GM18498 (cell line): ENCODE measurements at regions not wholly inside any gene's neighbourhood (a gene's known extent, or its start where the extent isn't known, plus 50 kb on each side); places are given as distances from the start of the nearest gene placed in this dataset.

ENCODE experiments used
- ATAC-seq: cut with Tn5 transposase; IDR thresholded peaks from one replicate; pipeline ENCODE4 v1.9.1; 2021; ENCODE audit warnings: mild to moderate bottlenecking, moderate library complexity; ENCODE audit not compliant: unreplicated experiment

DNA sequence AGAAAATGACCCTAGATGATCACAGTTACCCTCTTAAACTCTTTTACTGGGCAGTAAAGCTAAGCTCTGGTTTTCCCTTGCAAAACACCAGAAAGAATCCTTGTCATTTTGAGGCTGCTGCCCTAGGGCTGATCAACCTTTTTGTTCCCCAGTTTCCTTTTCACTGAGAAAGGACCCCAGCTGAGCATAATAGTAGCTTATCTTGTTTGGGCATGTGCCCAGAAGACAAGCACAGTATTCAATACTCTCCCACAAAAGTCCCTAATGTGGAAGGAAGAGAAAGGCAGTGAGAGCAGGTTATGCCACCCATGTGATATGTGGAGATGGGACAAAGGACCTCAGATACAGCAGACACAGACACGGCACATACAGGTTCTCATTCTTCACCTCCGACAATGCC lies 332.6 kb upstream of the TMPO start:
- ATAC-seq: no peak

DNA sequence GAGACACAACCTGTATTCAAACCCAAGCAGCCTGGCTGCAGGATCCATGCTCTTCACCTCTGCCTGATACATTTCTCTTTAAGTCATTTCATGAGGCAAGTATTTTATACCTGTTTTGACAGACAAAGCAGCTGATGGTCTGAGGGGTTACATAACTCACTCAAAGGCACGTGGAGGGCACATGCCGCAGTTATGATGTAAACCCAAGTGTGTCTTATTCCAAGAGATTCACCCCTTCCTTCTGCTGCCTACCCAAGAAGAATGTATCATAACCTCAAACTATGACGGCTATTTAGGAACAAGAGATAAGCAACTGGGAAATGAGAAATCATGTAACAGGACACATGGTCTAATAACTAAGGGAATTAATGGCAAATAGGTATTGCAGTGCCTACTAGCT lies 329.8 kb upstream of the TMPO start:
- ATAC-seq: no peak

DNA sequence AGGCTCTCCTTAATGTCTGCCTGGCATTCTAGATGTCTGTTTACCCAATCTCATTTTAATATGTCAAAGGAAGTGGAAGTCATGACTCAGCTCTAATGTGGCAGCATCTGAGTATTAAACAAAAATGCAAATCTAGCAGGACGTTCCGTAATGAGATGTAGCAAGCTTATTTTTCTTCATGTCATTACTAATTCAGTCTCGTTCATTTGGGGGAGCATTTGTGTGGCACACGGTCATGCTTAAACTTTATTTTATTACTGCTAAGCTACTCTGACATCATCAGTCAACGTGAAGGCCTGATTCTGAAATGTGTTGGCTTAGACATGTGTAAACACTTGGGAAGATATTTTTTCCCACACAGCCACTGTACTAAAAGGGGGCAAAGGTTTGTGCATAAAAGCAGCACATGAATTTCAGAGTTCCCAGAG lies 326.7 kb upstream of the TMPO start:
- no peak for ATAC-seq

- ATAC-seq: no peak
Observed at GRCh38 chr12:98194591-98194990, 320.8 kb upstream of the TMPO start.

GRCh38 chr12:98198261-98198982 lies 317.0 kb upstream of the TMPO start:
- no peak for ATAC-seq

DNA sequence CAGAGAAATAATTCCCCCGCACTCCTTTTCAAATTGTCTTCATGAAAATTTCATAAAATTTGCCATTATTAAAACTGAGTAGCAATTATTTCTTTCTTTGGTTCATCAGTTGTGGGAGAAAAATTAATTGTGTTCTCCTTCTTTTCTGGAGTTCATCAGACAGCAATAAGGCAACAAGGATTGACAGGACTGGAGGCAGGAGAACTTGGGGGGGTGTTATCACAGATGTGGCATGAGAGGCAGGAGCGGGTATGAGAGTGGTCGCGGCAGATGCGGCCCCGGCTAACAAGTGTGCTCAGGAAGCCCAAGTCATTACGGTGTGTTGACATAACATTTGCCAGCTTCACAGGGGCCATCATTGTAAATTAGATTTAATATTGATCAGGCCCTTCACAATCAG lies 306.6 kb upstream of the TMPO start:
- no peak for ATAC-seq

DNA sequence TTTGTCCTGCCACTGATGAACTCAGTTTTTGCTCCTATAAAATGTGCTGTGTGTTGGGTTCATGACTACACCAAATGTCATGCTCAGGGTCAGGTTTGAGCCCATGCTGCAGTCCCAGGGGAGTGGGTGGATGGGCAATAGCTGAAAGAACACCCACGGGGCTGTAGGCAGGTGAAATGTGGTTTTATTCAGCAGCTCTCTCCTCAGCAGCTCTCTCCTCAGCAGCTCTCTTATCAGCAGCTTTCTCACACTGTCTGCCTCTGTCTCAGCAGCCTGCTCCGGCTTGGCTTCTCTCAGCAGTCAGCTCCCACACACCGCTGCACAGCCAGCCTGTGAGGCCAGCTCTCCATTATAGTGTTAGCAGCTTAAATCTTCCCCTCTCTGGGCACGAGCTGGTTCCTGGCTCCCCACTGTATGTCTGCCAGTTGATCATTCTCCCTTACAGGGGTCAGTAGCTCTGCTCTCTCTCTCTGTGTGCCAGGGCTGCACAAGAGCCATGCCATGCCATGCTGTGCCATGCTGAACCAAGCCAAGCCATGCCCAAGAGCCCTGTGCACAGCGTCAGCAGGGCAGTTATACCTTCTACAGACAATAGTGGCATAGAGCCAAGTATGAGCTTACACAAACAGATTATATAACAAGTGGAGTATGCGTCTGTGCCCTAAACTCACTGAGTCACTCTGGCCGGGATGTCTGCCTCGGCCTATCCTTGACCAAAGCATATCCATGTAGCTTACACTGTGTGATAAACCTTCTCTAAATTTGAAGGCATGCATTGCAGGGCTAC lies 303.3 kb upstream of the TMPO start:
- ATAC-seq: no peak

DNA sequence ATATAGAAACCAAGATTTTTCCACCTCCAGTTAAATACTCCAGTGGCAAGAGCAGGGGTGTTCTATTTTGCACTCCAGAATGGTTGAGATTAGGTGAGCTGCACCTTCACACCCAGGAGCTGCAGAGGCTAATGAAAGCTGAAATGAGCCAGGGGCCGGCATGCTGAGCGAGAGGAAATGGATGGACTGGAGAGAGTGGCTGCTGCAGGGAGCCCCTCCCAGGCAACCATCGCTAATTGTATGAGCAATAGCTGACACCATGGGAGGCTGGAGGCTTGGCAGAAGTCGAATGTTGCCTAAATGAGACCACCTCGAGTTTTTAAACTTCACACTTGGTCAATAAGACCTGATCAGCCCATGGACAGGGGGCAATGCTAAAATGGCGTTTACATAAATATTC lies 301.8 kb upstream of the TMPO start:
- no peak for ATAC-seq

DNA sequence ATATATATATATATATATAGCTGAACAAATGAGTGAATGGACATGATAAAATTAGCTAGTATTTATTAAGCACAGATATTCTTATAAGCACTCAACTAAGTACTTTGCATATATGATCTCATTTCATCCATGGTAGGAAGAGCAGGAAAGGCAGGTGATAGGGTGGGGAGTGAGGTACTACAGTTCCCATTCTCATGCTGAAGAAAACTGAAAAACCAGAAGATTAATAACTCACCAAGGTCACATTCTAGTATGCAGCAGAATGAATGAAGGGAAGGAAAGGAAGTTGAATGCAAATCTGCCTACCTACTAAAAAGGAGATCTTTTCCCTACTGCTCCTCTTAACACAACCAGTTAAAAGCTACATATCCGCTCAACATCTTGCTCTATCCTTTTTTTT lies 298.1 kb upstream of the TMPO start:
- ATAC-seq: no peak

DNA sequence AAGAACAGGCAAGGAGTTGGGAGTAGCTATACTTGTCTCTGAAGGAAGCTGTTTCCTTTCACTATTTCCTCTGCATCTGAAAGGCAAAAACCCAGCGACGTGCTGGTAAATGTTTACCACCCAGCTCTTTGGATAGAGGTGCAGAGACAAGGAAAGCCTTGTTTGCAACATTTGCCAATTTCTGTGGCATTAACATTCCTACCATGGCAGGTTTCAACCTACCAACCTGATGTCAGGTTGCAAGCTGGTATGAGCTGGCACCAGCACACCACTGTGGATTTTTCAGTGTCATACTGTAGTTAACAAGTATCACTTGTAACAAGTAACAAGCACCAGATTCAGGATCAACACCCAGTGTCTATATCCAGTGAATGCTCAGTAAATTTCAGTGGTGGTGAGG lies 294.8 kb upstream of the TMPO start:
- no peak for ATAC-seq

DNA sequence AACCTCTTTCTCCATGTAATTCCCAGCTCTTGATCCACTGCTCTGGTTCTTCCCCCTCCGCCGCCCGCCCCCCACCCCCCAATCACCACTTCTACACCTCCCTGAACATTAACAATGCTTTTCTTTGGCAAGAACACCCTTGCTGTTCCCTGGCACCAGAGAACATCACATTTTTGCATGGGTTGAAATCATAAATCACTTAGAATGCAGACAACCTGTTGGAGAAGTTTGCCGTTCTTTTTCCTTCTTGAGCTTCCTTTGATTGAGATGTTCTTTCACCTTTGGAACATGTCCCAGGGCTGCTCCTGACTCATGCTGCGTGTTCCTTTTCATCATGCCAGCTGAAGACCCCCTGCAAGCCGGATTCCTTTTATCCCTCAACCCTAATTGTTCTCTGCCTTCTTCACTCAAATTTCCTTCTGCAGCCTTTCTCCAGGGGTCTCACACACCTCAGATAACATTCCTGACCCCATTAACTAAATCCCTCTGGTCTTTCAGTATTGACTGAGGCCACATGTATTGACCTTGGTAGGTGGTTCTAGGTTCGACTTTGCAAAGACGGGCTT lies 294.1 kb upstream of the TMPO start:
- no peak for ATAC-seq

GRCh38 chr12:98222135-98222534 lies 293.3 kb upstream of the TMPO start:
- no peak for ATAC-seq

GRCh38 chr12:98224584-98225221 lies 290.7 kb upstream of the TMPO start:
- peak; percentile 92 for ATAC-seq

DNA sequence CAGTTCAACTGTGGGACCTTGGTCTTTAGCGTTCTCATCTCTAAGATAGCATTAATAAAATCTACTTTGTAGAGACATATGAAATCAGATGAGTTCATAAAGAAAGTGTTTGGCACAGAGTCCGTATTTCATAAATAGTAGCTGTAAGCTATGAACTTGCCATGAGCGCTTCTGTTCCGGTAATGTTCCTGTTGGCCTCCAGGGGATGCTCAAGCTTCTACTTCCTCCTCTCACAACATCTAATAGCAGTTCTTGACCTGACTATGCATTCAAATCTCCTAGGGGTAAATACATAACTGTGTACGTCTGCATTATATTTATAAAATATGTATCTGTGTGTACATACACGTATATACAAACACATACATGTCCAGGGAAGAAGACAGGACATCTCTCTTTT lies 288.2 kb upstream of the TMPO start:
- no peak for ATAC-seq

GRCh38 chr12:98228683-98229539 lies 286.5 kb upstream of the TMPO start:
- ATAC-seq: no peak

DNA sequence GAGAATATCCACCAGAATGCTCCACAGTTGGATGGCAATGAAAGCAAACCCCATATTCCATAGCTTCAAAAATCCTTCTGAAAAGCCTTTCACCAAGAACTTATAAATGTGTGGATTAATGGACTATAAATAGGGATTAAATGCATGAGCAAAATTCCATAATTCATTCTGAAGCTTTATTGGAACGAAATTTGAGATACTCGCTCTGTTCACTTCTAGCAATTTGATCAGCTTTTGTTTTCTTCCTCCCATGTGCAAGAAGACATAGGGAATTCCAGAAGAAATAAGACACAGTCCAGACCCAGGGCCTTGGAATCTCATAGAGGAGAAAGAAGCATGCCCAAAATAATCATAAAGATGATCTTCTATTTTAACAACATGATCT lies 285.9 kb upstream of the TMPO start:
- ATAC-seq: no peak

DNA sequence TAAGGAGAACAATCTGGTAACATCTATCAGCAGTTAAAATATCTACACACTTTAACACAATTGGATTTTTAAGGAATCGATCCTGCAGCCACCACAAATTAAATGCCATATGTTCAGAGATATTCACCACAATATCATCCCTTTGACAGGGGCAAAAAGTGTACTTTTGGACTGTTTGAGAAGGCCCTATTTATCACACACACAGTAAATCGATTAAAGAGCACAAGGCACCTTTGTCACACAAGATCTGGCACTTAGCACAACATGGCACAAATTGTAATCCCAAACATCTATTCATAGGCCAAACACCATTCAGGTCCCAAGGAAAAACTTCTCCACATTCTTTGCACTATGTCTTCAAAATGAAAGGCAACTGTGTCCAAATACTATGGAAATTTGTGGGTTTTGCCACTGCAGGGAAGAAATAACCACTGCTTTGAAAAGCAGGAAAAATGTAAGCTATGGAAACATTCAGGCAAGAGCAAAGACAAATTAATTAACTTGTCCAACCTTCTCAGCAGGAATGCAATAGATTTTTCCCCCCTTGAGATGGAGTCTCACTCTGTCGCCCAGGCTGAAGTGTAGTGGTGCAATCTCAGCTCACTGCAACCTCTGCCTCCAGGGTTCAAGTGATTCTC lies 282.5 kb upstream of the TMPO start:
- no peak for ATAC-seq

DNA sequence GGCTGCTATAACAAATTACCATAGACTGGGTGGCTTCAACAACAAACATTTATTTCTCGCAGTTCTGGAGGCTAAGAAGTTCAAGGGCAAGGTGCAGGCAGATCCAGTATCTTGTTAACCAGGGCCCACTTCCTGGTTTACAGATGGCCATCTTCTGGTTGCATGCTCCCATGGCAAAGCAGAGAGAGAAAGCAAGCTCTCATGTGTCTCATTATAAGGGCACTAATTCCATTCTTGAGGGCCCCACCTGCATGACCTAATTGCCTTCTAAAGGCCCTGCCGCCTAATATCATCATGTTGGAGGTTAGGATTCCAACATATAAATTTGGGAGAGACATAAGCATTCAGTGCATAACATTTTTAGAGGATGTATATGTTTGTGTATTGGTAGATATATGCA lies 280.1 kb upstream of the TMPO start:
- ATAC-seq: no peak

- ATAC-seq: no peak
Observed at GRCh38 chr12:98238515-98239130, 276.8 kb upstream of the TMPO start.

- ATAC-seq: no peak
Observed at GRCh38 chr12:98243190-98243589, 272.2 kb upstream of the TMPO start.
